IMR-90 (cell line): ENCODE measurements at regions not wholly inside any gene's neighbourhood (a gene's known extent, or its start where the extent isn't known, plus 50 kb on each side); places are given as distances from the start of the nearest gene placed in this dataset.
A peak's percentile ranks its signal among the peaks of the same experiment; 100 is the strongest.

Source experiments
- ATAC-seq: fragments of 200-7000 bp; cut with Tn5 transposase; 2 replicates; pipeline ENCODE4 v1.9.1; 2020; ENCODE audit warnings: low read depth, mild to moderate bottlenecking, moderate library complexity
- BruUV-seq: library from RNA; stranded (reverse); fragments of 400-500 nt; replicated peaks from 2 replicates; lab custom pipeline; 2021; lab: Mats Ljungman, UMichigan
- CTCF ChIA-PET: fragments of 300-600 bp; formaldehyde crosslinking; extraction: SDS; loops from one replicate; lab custom pipeline; 2021; ENCODE audit warnings: antibody characterized with exemption; lab: Yijun Ruan, JAX
- POLR2A ChIA-PET: fragments of 300-600 bp; sonication (Branson Sonifier 250); formaldehyde crosslinking; loops from one replicate; lab custom pipeline; 2022; ENCODE audit warnings: antibody characterized with exemption; ENCODE audit not compliant: unreplicated experiment; lab: Charles Lee
- DNase-seq: peaks from one replicate; pipeline ENCODE4 v3.0.0; 2013
- H2AFZ ChIP-seq: replicated peaks from 2 replicates; pipeline ENCODE3; 2013; ENCODE audit warnings: low read length, mild to moderate bottlenecking; ENCODE audit not compliant: poor library complexity
- H2AK5ac ChIP-seq: 2 replicates; pipeline ENCODE4 v1.6.1; 2013; ENCODE audit warnings: low read depth, low read length, inconsistent platforms
- H2AK9ac ChIP-seq: replicated peaks from 2 replicates; pipeline ENCODE3; 2013; ENCODE audit warnings: mild to moderate bottlenecking, low read depth, low read length, moderate library complexity; ENCODE audit not compliant: poor library complexity
- H2BK120ac ChIP-seq: 2 replicates; pipeline ENCODE4 v1.6.1; 2013; ENCODE audit warnings: low read depth, low read length, inconsistent platforms
- H2BK15ac ChIP-seq: 3 replicates; pipeline ENCODE4 v1.6.1; 2013; ENCODE audit warnings: low read depth, low read length, inconsistent platforms
- H2BK20ac ChIP-seq: 2 replicates; pipeline ENCODE4 v1.6.1; 2013; ENCODE audit warnings: low read depth, mild to moderate bottlenecking, inconsistent platforms, low read length, moderate library complexity
- H2BK5ac ChIP-seq: 2 replicates; pipeline ENCODE4 v1.6.1; 2013; ENCODE audit warnings: mild to moderate bottlenecking, low read depth, low read length, inconsistent platforms; ENCODE audit not compliant: poor library complexity, severe bottlenecking
- H3K14ac ChIP-seq: replicated peaks from 2 replicates; pipeline ENCODE4 v1.6.1; 2013; ENCODE audit warnings: low read depth, low read length, inconsistent platforms
- H3K18ac ChIP-seq: 2 replicates; pipeline ENCODE4 v1.6.1; 2013; ENCODE audit warnings: low read depth, low read length, control low read depth
- H3K23ac ChIP-seq: 2 replicates; pipeline ENCODE4 v1.6.1; 2013; ENCODE audit warnings: low read depth, low read length, inconsistent platforms
- H3K27ac ChIP-seq: 2 replicates; pipeline ENCODE4 v1.5.1; 2013; ENCODE audit warnings: mild to moderate bottlenecking, control low read depth, low read length; ENCODE audit not compliant: insufficient read depth
- H3K27me3 ChIP-seq: 2 replicates; pipeline ENCODE4 v1.6.1; 2013; ENCODE audit warnings: low read length; ENCODE audit not compliant: control insufficient read depth, insufficient read depth
- H3K36me3 ChIP-seq: 2 replicates; pipeline ENCODE4 v1.6.1; 2013; ENCODE audit warnings: low read length, mixed read lengths; ENCODE audit not compliant: control insufficient read depth, insufficient read depth
- H3K4ac ChIP-seq: 2 replicates; pipeline ENCODE4 v1.6.1; 2013; ENCODE audit warnings: low read depth, low read length, inconsistent platforms
- H3K4me1 ChIP-seq: 2 replicates; pipeline ENCODE4 v1.6.1; 2013; ENCODE audit warnings: low read length, mixed read lengths; ENCODE audit not compliant: control insufficient read depth, insufficient read depth
- H3K4me2 ChIP-seq: 2 replicates; pipeline ENCODE4 v1.6.1; 2013; ENCODE audit warnings: low read depth, mild to moderate bottlenecking, control low read depth, low read length, moderate library complexity
- H3K4me3 ChIP-seq: 2 replicates; pipeline ENCODE4 v1.5.1; 2013; ENCODE audit warnings: low read depth, mild to moderate bottlenecking, control low read depth, low read length, moderate library complexity; ENCODE audit not compliant: insufficient read depth
- H3K56ac ChIP-seq: 2 replicates; pipeline ENCODE4 v1.6.1; 2013; ENCODE audit warnings: low read length, inconsistent platforms; ENCODE audit not compliant: insufficient read depth; ENCODE audit errors: extremely low read depth
- H3K79me1 ChIP-seq, 2 experiments: 2 replicates each; pipeline ENCODE4 v1.6.1; 2013; ENCODE audit warnings: low read length in 2 of 2, inconsistent platforms in 1 of 2, low read depth in 1 of 2
- H3K9ac ChIP-seq: 2 replicates; pipeline ENCODE4 v1.6.1; 2013; ENCODE audit warnings: low read depth, low read length, control low read depth
- H3K9me1 ChIP-seq: 2 replicates; pipeline ENCODE4 v1.6.1; 2013; ENCODE audit warnings: low read length, inconsistent platforms; ENCODE audit not compliant: insufficient read depth
- H3K9me3 ChIP-seq: 2 replicates; pipeline ENCODE4 v1.6.1; 2013; ENCODE audit warnings: low read length; ENCODE audit not compliant: control insufficient read depth, insufficient read depth
- H4K20me1 ChIP-seq: 2 replicates; pipeline ENCODE4 v1.6.1; 2013; ENCODE audit warnings: low read length, inconsistent platforms; ENCODE audit not compliant: insufficient read depth
- H4K5ac ChIP-seq: 2 replicates; pipeline ENCODE4 v1.6.1; 2013; ENCODE audit warnings: mild to moderate bottlenecking, low read depth, low read length, control low read depth
- H4K8ac ChIP-seq, 2 experiments: 2 replicates each; pipeline ENCODE4 v1.6.1; 2013; ENCODE audit warnings: low read depth in 2 of 2, low read length in 2 of 2, control low read depth in 1 of 2, inconsistent platforms in 1 of 2
- H4K91ac ChIP-seq: 2 replicates; pipeline ENCODE4 v1.6.1; 2013; ENCODE audit warnings: low read depth, low read length, inconsistent platforms; ENCODE audit not compliant: insufficient read depth
- MAZ ChIP-seq: IDR thresholded peaks from 2 replicates; pipeline ENCODE4 v1.6.1; 2012; ENCODE audit warnings: low read depth, mild to moderate bottlenecking, low read length, improper control_type of control experiment, moderate library complexity, borderline replicate concordance
- RCOR1 ChIP-seq: IDR thresholded peaks from 2 replicates; pipeline ENCODE4 v1.6.1; 2012; ENCODE audit warnings: mild to moderate bottlenecking, low read length, improper control_type of control experiment; ENCODE audit not compliant: insufficient replicate concordance
- RFX5 ChIP-seq: IDR thresholded peaks from 2 replicates; pipeline ENCODE4 v1.8.0; 2012; ENCODE audit warnings: low read depth, mild to moderate bottlenecking, low read length, moderate library complexity
- dilution Hi-C: fragments of 300-500 bp; cut with HindIII; formaldehyde crosslinking; loops from one replicate; pipeline ENCODE4 v1.14.3; 2018; ENCODE audit warnings: low sequenced_read_pairs; ENCODE audit not compliant: unreplicated experiment
- in situ Hi-C: fragments of 300-500 bp; cut with MboI; formaldehyde crosslinking; loops from 3 replicates; pipeline ENCODE4 v1.14.3; 2019; ENCODE audit warnings: low sequenced_read_pairs, inconsistent platforms, mixed read lengths
- intact Hi-C: fragments of 100-400 bp; cut with micrococcal nuclease; formaldehyde crosslinking; loops from 2 replicates; pipeline ENCODE4 v1.10.0; 2022

GRCh38 chr13:36766295-36766694 lies 52.7 kb upstream of the RFXAP start:
- intact Hi-C loops, result no loop called here
- no peak overlapping the region for H2BK20ac ChIP-seq

More at GRCh38 chr13:36766295-36766694, 52.7 kb upstream of the RFXAP start:
- Histone ChIP-seq H2BK15ac (no peak overlapping the region), H3K9me3 (peaks cover 2% of the 10 kb centered on the region; the same call in 1 of the 2 replicates), H4K91ac (no peak overlapping the region), H3K4me2 (no peak overlapping the region), H4K8ac (no peak overlapping the region), H3K4ac (no peak overlapping the region), H3K9me1 (no peaks in the 10 kb centered on the region), H3K4me3 (no peak overlapping the region), H2AFZ (no peak overlapping the region), H3K79me1 (no peaks in the 10 kb centered on the region), H3K9ac (no peak overlapping the region), H2AK9ac (no peak overlapping the region), H2BK5ac (no peak overlapping the region), H3K36me3 (no peaks in the 10 kb centered on the region), H2BK120ac (no peak overlapping the region), H4K20me1 (no peaks in the 10 kb centered on the region), H3K23ac (no peak overlapping the region), H3K27me3 (no peaks in the 10 kb centered on the region; the same call in 1 of the 2 replicates), H3K56ac (no peak overlapping the region), H3K18ac (no peak overlapping the region), H3K14ac (no peak overlapping the region), H2AK5ac (no peak overlapping the region), H4K5ac (no peak overlapping the region), H3K27ac (no peak overlapping the region), H3K4me1 (no peaks in the 10 kb centered on the region)
- dilution Hi-C loops, result no loop called here
- ATAC-seq (no peak), DNase-seq (peak; percentile 47)
- no TSS peak for BruUV-seq
- CTCF ChIA-PET, result interaction anchor here (0.6 to 1.2 kb wide), 2 partner anchors 40 to 160 kb away, joined by 3 to 5 read pairs; no protein-coding TSS in a partner anchor
- POLR2A ChIA-PET, result no interaction called here
- in situ Hi-C loops, result no loop called here
- no peak for TF ChIP-seq MAZ
- TF ChIP-seq RFX5, result no peak
- TF ChIP-seq RCOR1, result no peak
